Peyer's patch (tissue), 4 donors: ENCODE measurements at regions not wholly inside any gene's neighbourhood (a gene's known extent, or its start where the extent isn't known, plus 50 kb on each side); places are given as distances from the start of the nearest gene placed in this dataset.

Experiments used
- DNase-seq, 3 donors: peaks; one replicate each; pipeline ENCODE4 v3.0.0-alpha.2; 2017 to 2019
- H3K27ac ChIP-seq, 4 donors: fragments of 200-600 bp; sonication (generic); one replicate each; pipeline ENCODE4 v1.5.1; 2016 to 2019
- H3K27me3 ChIP-seq, 2 donors: fragments of 200-600 bp; sonication (generic); one replicate each; pipeline ENCODE4 v1.5.1; 2019
- H3K36me3 ChIP-seq, 3 donors: fragments of 200-600 bp; sonication (generic); one replicate each; pipeline ENCODE4 v1.5.1; 2016 to 2019
- H3K4me1 ChIP-seq, 4 donors: fragments of 200-600 bp; sonication (generic); one replicate each; pipeline ENCODE4 v1.5.1; 2016 to 2019
- H3K4me3 ChIP-seq, 4 donors: fragments of 200-600 bp; sonication (generic); 1 replicate in 3 of 4; 2 replicates in 1 of 4; pipeline ENCODE4 v1.5.1; 2016 to 2019; ENCODE audit warnings: mild to moderate bottlenecking in 1 of 4
- H3K9me3 ChIP-seq, 4 donors: fragments of 200-600 bp; sonication (generic); one replicate each; pipeline ENCODE4 v1.5.1; 2016 to 2019; ENCODE audit warnings: mild to moderate bottlenecking in 1 of 4
- POLR2A ChIP-seq, 2 donors: fragments of 450-650 bp; IDR thresholded peaks; one replicate each; pipeline ENCODE4 v1.5.1; 2017; ENCODE audit warnings: antibody characterized with exemption in 2 of 2, mild to moderate bottlenecking in 2 of 2, moderate library complexity in 2 of 2
- TF ChIP-seq, protein P1 (sequence below), 6 experiments: fragments of 450-650 bp in 4 of 6; fragments of 200-600 bp in 2 of 6; sonication (generic) in 1 of 6; IDR thresholded peaks; one replicate each; pipeline ENCODE4 v1.5.1; 2017 to 2019; ENCODE audit warnings: antibody characterized with exemption in 6 of 6, mild to moderate bottlenecking in 3 of 6, moderate library complexity in 1 of 6

DNA sequence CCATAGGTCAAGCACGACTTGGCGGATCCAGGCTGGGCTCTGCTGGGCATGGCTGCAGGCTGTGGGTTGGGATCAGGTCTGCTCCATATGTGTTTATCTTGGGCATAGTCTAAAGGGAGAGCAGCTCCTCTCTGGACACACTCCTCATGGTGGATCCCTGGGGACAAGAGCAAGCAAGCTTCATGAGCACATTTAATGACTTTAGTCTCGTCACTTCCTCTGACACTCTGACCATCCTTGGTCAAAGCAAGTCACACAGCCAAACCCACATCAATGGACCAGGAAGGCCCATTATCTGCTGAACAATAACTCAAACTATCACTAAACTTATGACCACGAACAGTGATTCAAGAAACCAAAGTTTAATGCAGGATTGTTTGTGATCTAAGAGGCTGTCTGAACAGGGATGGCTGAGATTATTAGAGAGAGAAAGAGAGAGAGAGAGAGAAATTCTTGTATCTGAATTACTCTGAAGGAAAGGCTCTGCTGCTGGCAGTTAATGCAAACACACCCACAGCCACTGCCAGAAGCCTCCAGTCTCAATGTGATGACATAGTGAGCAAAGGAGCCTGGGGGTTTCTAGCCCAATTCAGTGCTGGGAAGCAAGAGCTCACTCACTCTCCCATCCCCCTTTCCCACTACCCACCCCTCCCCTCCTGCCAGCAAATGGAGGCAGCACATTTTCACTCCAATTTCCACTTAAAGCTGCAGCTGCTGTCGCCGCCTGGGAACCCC is 490.2 kb upstream of the SULF2 start:
- no peak for DNase-seq
- Histone ChIP-seq H3K27me3 (no peaks in the 10 kb centered on the region), H3K4me1 (no peaks in the 10 kb centered on the region), H3K9me3 (no peaks in the 10 kb centered on the region), H3K4me3 (no peak overlapping the region), H3K36me3 (no peaks in the 10 kb centered on the region), H3K27ac (no peak overlapping the region)
- TF ChIP-seq, protein P1, sequence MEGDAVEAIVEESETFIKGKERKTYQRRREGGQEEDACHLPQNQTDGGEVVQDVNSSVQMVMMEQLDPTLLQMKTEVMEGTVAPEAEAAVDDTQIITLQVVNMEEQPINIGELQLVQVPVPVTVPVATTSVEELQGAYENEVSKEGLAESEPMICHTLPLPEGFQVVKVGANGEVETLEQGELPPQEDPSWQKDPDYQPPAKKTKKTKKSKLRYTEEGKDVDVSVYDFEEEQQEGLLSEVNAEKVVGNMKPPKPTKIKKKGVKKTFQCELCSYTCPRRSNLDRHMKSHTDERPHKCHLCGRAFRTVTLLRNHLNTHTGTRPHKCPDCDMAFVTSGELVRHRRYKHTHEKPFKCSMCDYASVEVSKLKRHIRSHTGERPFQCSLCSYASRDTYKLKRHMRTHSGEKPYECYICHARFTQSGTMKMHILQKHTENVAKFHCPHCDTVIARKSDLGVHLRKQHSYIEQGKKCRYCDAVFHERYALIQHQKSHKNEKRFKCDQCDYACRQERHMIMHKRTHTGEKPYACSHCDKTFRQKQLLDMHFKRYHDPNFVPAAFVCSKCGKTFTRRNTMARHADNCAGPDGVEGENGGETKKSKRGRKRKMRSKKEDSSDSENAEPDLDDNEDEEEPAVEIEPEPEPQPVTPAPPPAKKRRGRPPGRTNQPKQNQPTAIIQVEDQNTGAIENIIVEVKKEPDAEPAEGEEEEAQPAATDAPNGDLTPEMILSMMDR (IDR thresholded peaks at IDR 0.05): no peak
- no peak for TF ChIP-seq POLR2A (IDR thresholded peaks at IDR 0.05)

DNA sequence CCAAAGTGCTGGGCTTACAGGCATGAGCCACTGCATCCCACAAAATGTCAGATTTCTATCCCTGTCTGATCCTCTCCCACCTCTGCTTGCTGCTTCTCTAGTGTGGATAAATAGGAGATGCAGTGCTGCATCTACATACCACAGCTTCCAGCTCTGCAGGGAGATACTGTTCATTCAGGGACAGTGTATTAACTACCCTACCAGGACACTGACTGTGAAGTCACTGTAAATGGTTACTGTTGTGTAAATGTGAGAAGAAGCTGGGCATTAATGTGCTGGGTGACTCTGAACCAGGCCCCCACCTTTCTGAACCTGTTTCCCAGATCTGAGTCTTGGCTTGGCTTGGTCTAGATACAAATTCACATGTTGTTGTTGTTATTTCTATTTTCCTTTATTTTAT is 488.6 kb upstream of the SULF2 start:
- Histone ChIP-seq H3K36me3 (no peaks in the 10 kb centered on the region), H3K27ac (no peak overlapping the region), H3K9me3 (no peaks in the 10 kb centered on the region), H3K4me1 (no peaks in the 10 kb centered on the region), H3K4me3 (no peak overlapping the region), H3K27me3 (no peaks in the 10 kb centered on the region)
- no peak for DNase-seq
- TF ChIP-seq POLR2A (IDR thresholded peaks at IDR 0.05): no peak
- TF ChIP-seq, protein P1 (IDR thresholded peaks at IDR 0.05): no peak

DNA sequence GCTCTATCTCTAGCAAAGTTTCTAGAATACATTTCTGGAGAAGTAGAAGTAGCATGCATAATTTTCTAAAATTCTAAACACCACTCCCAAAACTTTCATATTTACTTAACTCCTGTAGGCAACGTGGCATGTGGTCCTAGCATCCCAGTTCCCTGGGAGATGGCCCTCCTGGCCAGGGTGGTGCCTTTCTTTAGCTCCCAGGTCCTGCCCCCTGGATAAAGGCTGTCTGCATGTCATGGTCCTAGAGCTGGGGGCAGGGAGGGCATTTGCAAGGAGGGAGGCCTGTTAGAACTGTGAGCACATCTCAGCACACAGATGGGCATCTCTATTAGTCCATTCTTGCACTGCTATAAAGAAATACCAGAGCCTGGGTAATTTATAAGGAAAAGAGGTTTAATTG is 485.6 kb upstream of the SULF2 start:
- Histone ChIP-seq H3K4me3 (no peak overlapping the region), H3K4me1 (no peaks in the 10 kb centered on the region), H3K9me3 (no peaks in the 10 kb centered on the region), H3K27me3 (no peaks in the 10 kb centered on the region), H3K36me3 (no peaks in the 10 kb centered on the region), H3K27ac (no peak overlapping the region)
- DNase-seq: no peak
- no peak for TF ChIP-seq POLR2A (IDR thresholded peaks at IDR 0.05)
- TF ChIP-seq, protein P1 (IDR thresholded peaks at IDR 0.05): no peak

DNA sequence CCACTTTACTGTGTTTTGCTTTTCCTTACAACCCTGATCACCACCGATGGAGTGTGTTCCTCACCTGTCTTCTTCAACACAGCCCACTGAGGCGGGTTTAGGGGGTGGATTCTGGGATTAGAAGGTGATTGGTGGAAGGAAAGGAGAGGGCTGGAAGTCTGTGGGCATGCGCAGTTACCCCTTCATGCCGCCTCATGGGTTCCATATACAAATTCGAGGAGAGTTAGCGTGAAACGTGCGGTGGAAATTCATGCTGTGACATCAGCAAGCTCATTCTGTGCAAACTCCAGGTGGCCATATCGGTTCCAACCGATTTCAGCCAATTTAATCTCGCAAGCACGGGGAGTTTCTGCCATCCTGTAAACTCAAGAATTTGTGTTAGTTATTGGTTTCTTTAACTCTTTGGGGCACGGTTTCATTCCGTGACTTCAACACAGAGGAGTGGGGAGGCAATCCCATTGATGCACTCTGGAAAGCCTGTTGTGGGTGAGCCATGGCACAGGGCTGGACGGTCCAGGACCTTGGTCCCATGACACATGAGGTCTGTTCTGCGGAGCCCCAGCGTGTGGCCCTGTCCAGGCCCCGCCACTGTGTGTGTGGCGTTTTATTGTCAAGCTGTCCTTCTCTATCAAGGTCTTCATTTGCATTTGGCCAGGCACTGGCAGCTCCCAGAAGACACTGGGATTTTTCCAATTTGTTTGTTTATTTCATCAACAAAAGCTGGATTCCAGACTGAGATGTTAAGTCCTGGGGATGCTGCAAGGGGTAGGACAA is 482.8 kb upstream of the SULF2 start:
- no peaks in the 10 kb centered on the region for H3K9me3 ChIP-seq
- TF ChIP-seq, protein P1 (IDR thresholded peaks at IDR 0.05): no peak
- no peak for TF ChIP-seq POLR2A (IDR thresholded peaks at IDR 0.05)
- no peaks in the 10 kb centered on the region for H3K27me3 ChIP-seq
- H3K27ac ChIP-seq: no peak overlapping the region
- DNase-seq: no peak
- no peak overlapping the region for H3K4me3 ChIP-seq
- H3K4me1 ChIP-seq: no peaks in the 10 kb centered on the region
- H3K36me3 ChIP-seq: no peaks in the 10 kb centered on the region

DNA sequence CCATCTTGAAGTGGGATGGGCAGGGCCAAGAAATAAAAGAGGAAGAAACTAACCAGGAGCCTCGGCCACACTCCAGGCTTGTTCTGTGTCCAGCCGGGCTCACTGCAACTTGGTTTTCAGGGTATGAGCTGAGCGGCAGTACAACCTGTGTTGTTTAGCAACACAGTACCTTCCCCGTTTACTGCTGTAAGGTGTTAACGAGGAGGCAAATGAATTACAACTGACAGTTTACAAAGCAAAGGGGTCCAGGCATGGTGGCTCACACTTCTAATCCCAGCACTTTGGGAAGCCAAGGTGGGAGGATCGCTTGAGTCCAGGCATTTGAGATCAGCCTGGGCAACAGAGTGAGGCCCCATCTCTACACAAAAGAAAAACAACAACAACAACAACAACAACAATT is 481.3 kb upstream of the SULF2 start:
- Histone ChIP-seq H3K36me3 (no peaks in the 10 kb centered on the region), H3K4me3 (no peak overlapping the region), H3K27me3 (no peaks in the 10 kb centered on the region), H3K4me1 (no peaks in the 10 kb centered on the region), H3K9me3 (no peaks in the 10 kb centered on the region), H3K27ac (no peak overlapping the region)
- TF ChIP-seq, protein P1 (IDR thresholded peaks at IDR 0.05): no peak
- TF ChIP-seq POLR2A (IDR thresholded peaks at IDR 0.05): no peak
- no peak for DNase-seq
